ENCODE measurements at regions not wholly inside any gene's neighbourhood (a gene's known extent, or its start where the extent isn't known, plus 50 kb on each side); places are given as distances from the start of the nearest gene placed in this dataset.
"Not testable (repeated sequence)": the region's sequence is repeated elsewhere in the genome, so short reads cannot be mapped to it uniquely, and the experiment has no call there.

- DNase-seq: no peak
- H3K36me3 ChIP-seq (replicated peaks; ENCODE audit: control insufficient read depth, insufficient read depth, low read length): no peaks in the 10 kb centered on the region
- H3K27me3 ChIP-seq (ENCODE audit: control insufficient read depth, insufficient read depth, low read length): no peaks in the 10 kb centered on the region
- no peak overlapping the region for H3K4me3 ChIP-seq (ENCODE audit: insufficient read depth, low read depth, low read length)
These were observed 234.2 kb downstream of the WNT5A start for GRCh38 chr3:55252921-55253320.

- DNase-seq; H3K4me3 ChIP-seq (ENCODE audit: insufficient read depth, low read depth, low read length); H3K27me3 ChIP-seq (ENCODE audit: control insufficient read depth, insufficient read depth, low read length); H3K36me3 ChIP-seq (replicated peaks; ENCODE audit: control insufficient read depth, insufficient read depth, low read length): not testable (repeated sequence)
These were observed 237.9 kb downstream of the WNT5A start for GRCh38 chr3:55249156-55249555.

GRCh38 chr3:55247666-55248065 lies 239.4 kb downstream of the WNT5A start:
- no peak for DNase-seq
- no peaks in the 10 kb centered on the region for H3K27me3 ChIP-seq (ENCODE audit: control insufficient read depth, insufficient read depth, low read length)
- H3K4me3 ChIP-seq (ENCODE audit: insufficient read depth, low read depth, low read length): no peak overlapping the region
- H3K36me3 ChIP-seq (replicated peaks; ENCODE audit: control insufficient read depth, insufficient read depth, low read length): no peaks in the 10 kb centered on the region

DNA sequence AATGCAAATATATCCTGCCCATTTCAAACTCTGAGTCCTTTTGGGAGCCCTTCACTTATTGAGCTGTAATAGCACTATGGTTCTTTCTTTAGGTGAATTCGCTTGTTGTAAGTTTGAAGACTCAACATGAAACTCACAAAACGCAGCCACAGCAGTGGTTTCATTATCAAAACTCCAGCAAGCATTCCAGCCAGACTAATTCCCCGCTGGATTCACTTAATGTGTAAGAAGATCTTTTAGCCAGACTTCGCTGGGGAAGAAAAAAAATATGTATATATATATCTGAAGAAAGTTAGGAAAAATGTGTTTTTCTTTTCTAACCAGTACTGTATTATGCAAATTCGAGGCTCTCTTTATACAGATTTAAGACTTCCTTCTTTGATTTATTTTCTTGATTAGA lies 241.1 kb downstream of the WNT5A start:
- H3K4me3 ChIP-seq (ENCODE audit: insufficient read depth, low read depth, low read length): no peak overlapping the region

GRCh38 chr3:55245351-55245750 lies 241.8 kb downstream of the WNT5A start:
- Histone ChIP-seq H3K4me3 (ENCODE audit: insufficient read depth, low read depth, low read length) (no peak overlapping the region), H3K36me3 (replicated peaks; ENCODE audit: control insufficient read depth, insufficient read depth, low read length) (no peaks in the 10 kb centered on the region), H3K27me3 (ENCODE audit: control insufficient read depth, insufficient read depth, low read length) (no peaks in the 10 kb centered on the region)
- DNase-seq: no peak

More for the DNA sequence above, 241.1 kb downstream of the WNT5A start:
- no peaks in the 10 kb centered on the region for H3K27me3 ChIP-seq (ENCODE audit: control insufficient read depth, insufficient read depth, low read length)
- no peaks in the 10 kb centered on the region for H3K36me3 ChIP-seq (replicated peaks; ENCODE audit: control insufficient read depth, insufficient read depth, low read length)
- DNase-seq: no peak

DNA sequence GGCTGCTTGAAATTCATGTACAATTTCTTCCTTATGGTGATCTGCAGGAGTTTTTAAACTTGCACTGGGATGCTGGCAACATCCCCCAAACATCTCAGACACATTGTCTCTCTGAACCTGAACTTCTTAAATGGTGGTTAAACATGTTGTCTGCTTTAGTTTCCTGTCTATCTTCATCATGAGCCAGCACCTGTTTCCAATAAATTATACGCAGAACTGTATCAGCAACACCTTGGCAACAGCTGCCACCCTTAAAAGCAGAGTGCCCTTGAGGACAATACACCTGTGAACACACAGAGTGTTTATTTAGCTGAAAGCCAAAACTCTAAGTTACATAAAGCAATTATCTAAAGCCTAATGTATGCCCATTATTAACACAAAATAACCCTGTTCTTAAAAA lies 242.9 kb downstream of the WNT5A start:
- H3K4me3 ChIP-seq (ENCODE audit: insufficient read depth, low read depth, low read length): no peak overlapping the region
- H3K27me3 ChIP-seq (ENCODE audit: control insufficient read depth, insufficient read depth, low read length): no peaks in the 10 kb centered on the region
- H3K36me3 ChIP-seq (replicated peaks; ENCODE audit: control insufficient read depth, insufficient read depth, low read length): no peaks in the 10 kb centered on the region
- DNase-seq: no peak

GRCh38 chr3:55243678-55244077 lies 243.4 kb downstream of the WNT5A start:
- Histone ChIP-seq H3K36me3 (replicated peaks; ENCODE audit: control insufficient read depth, insufficient read depth, low read length) (no peaks in the 10 kb centered on the region), H3K4me3 (ENCODE audit: insufficient read depth, low read depth, low read length) (no peak overlapping the region), H3K27me3 (ENCODE audit: control insufficient read depth, insufficient read depth, low read length) (no peaks in the 10 kb centered on the region)
- no peak for DNase-seq

- DNase-seq: peak; percentile 47
- Histone ChIP-seq H3K4me3 (ENCODE audit: insufficient read depth, low read depth, low read length) (no peak overlapping the region), H3K27me3 (ENCODE audit: control insufficient read depth, insufficient read depth, low read length) (no peaks in the 10 kb centered on the region)
These were observed 244.2 kb downstream of the WNT5A start for GRCh38 chr3:55242921-55243320.

GRCh38 chr3:55241098-55241497 lies 246.0 kb downstream of the WNT5A start:
- DNase-seq: no peak
- no peak overlapping the region for H3K4me3 ChIP-seq (ENCODE audit: insufficient read depth, low read depth, low read length)
- H3K36me3 ChIP-seq (replicated peaks; ENCODE audit: control insufficient read depth, insufficient read depth, low read length): no peaks in the 10 kb centered on the region
- H3K27me3 ChIP-seq (ENCODE audit: control insufficient read depth, insufficient read depth, low read length): no peaks in the 10 kb centered on the region

More at GRCh38 chr3:55242921-55243320, 244.2 kb downstream of the WNT5A start:
- H3K36me3 ChIP-seq (replicated peaks; ENCODE audit: control insufficient read depth, insufficient read depth, low read length): no peaks in the 10 kb centered on the region

- Histone ChIP-seq H3K4me3 (ENCODE audit: insufficient read depth, low read depth, low read length) (no peak overlapping the region), H3K27me3 (ENCODE audit: control insufficient read depth, insufficient read depth, low read length) (no peaks in the 10 kb centered on the region), H3K36me3 (replicated peaks; ENCODE audit: control insufficient read depth, insufficient read depth, low read length) (no peaks in the 10 kb centered on the region)
- no peak for DNase-seq
These were observed 251.7 kb downstream of the WNT5A start for GRCh38 chr3:55235416-55235815.

DNA sequence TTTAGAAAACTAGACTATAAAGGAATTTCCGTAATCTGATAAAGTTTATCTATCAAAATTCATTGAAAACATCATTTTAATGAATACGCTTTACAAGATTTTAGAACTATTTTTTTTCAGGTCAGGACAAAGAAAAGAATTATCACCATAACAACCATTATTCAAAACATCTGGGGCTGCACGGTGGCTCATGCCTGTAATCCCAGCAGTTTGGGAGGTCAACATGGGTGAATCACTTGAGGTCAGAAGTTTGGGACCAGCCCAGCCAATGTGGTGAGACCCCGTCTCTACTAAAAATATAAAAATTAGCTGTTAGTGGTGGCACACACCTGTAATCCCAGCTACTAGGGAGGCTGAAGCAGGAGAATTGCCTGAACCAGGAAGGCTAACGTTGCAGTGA lies 260.4 kb downstream of the WNT5A start:
- Histone ChIP-seq H3K36me3 (replicated peaks; ENCODE audit: control insufficient read depth, insufficient read depth, low read length) (no peaks in the 10 kb centered on the region), H3K27me3 (ENCODE audit: control insufficient read depth, insufficient read depth, low read length) (no peaks in the 10 kb centered on the region), H3K4me3 (ENCODE audit: insufficient read depth, low read depth, low read length) (no peak overlapping the region)
- DNase-seq: no peak

- H3K27me3 ChIP-seq (ENCODE audit: control insufficient read depth, insufficient read depth, low read length): no peaks in the 10 kb centered on the region
These were observed 268.5 kb downstream of the WNT5A start for GRCh38 chr3:55218577-55218976.

GRCh38 chr3:55207744-55208143 lies 279.4 kb downstream of the WNT5A start:
- Histone ChIP-seq H3K27me3 (ENCODE audit: control insufficient read depth, insufficient read depth, low read length) (no peaks in the 10 kb centered on the region), H3K4me3 (ENCODE audit: insufficient read depth, low read depth, low read length) (no peak overlapping the region), H3K36me3 (replicated peaks; ENCODE audit: control insufficient read depth, insufficient read depth, low read length) (no peaks in the 10 kb centered on the region)
- DNase-seq: no peak

More at GRCh38 chr3:55218577-55218976, 268.5 kb downstream of the WNT5A start:
- Histone ChIP-seq H3K36me3 (replicated peaks; ENCODE audit: control insufficient read depth, insufficient read depth, low read length) (no peaks in the 10 kb centered on the region), H3K4me3 (ENCODE audit: insufficient read depth, low read depth, low read length) (no peak overlapping the region)
- DNase-seq: no peak

DNA sequence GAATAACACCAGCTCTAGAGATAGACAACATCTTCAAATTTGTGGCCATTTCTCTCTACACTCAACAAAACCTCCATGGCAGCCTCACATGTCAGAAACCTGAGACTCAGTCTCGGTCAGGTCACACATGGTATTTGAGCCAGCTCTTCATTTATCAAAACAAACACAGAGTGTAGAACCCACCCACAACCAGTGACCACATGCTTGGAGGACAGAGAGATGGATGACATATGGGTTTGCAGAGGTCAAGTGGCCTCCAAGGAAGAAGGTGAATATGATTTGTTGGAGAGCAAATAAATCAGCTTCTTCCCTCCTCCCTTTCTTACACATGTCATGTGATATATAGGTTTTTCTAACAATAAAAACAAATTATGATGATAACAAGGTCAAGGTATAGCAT lies 278.1 kb upstream of the LRTM1 start:
- H3K4me3 ChIP-seq (ENCODE audit: insufficient read depth, low read depth, low read length): no peak overlapping the region
- DNase-seq: no peak

GRCh38 chr3:55204417-55204816 lies 276.6 kb upstream of the LRTM1 start:
- Histone ChIP-seq H3K36me3 (replicated peaks; ENCODE audit: control insufficient read depth, insufficient read depth, low read length) (no peaks in the 10 kb centered on the region), H3K27me3 (ENCODE audit: control insufficient read depth, insufficient read depth, low read length) (no peaks in the 10 kb centered on the region), H3K4me3 (ENCODE audit: insufficient read depth, low read depth, low read length) (no peak overlapping the region)
- no peak for DNase-seq

More for the DNA sequence above, 278.1 kb upstream of the LRTM1 start:
- Histone ChIP-seq H3K27me3 (ENCODE audit: control insufficient read depth, insufficient read depth, low read length) (no peaks in the 10 kb centered on the region), H3K36me3 (replicated peaks; ENCODE audit: control insufficient read depth, insufficient read depth, low read length) (no peaks in the 10 kb centered on the region)

DNA sequence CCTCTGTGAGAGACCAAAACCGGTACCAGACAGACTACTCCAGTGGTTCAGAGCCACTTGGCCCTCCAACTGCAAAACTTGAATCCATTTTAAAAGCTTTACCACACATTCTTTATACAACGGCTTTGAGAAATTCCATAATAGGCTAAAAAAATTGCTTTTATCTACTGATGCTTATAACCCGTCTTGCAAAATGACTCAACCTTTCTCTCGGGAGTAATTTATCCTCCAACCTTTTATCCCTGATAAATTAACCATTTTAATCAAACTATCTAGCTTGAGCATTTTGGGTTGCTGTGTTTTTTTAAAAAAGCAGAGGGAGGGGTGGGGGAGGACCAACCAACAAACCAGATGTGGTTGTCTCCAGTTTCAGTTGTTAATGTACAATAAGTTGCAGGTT lies 275.7 kb upstream of the LRTM1 start:
- no peak for DNase-seq
- H3K4me3 ChIP-seq (ENCODE audit: insufficient read depth, low read depth, low read length): no peak overlapping the region
- H3K36me3 ChIP-seq (replicated peaks; ENCODE audit: control insufficient read depth, insufficient read depth, low read length): no peaks in the 10 kb centered on the region
- H3K27me3 ChIP-seq (ENCODE audit: control insufficient read depth, insufficient read depth, low read length): no peaks in the 10 kb centered on the region

Data from H7 (cell line).